Endometrium (tissue), 2 donors: ENCODE measurements at regions not wholly inside any gene's neighbourhood (a gene's known extent, or its start where the extent isn't known, plus 50 kb on each side); places are given as distances from the start of the nearest gene placed in this dataset.
"Not testable (repeated sequence)": the region's sequence is repeated elsewhere in the genome, so short reads cannot be mapped to it uniquely, and the experiment has no call there.

Experiments
- FAIRE-seq: peaks from 2 replicates; lab custom pipeline; 2012; peaks lifted over from hg19 to GRCh38; lab: Jason Lieb, UNC
- donor health status: control.
- donor health status: control.

- no peak for FAIRE-seq
Measured at GRCh38 chrX:80929251-80929650, 119.6 kb upstream of the BRWD3 start.

- no peak for FAIRE-seq
Measured at GRCh38 chrX:80917919-80918318, 108.2 kb upstream of the BRWD3 start.

- not testable (repeated sequence) for FAIRE-seq
Measured at GRCh38 chrX:80912351-80912750, 102.7 kb upstream of the BRWD3 start.

DNA sequence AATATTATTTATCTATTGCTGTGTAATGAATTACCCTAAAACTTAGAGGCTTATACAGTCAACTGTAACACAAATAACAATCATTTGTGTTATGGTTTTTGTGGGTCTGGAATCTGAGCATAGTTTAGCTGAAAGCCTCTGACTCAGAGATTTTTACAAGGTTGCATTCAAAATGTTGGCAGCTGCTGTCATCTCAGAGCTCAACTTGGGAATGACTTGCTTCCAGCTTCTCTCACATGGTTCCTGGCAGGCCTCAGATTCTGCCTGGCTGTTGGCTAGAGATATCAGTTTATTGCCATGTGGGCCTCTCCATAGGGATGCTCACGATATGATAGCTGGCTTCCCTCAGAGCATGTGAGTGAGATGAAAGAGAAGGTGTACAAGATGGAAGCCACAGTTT is 70.2 kb upstream of the BRWD3 start:
- FAIRE-seq: no peak

- FAIRE-seq: no peak
Measured at GRCh38 chrX:80879143-80879542, 69.5 kb upstream of the BRWD3 start.

DNA sequence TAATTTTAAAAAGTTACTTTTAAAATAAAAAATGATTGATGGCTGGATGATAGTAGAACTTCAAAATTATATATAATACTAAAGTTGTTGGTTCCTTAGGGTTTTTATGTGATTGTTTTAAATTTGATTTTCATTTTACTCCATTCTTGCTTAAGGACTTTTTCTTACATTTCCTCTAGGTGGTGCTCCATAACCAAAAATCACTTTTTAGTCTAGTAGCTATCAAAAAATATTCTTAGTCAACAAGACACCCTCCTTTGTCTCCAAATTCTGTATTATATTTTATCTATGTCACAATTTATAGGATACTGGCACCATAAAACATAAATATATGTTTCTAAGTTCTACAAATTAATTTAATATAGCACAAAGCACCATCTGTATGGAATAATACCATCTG is 67.2 kb upstream of the BRWD3 start:
- peak; percentile 55 for FAIRE-seq
